Glutamatergic neuron (in vitro differentiated cells): ENCODE measurements at regions not wholly inside any gene's neighbourhood (a gene's known extent, or its start where the extent isn't known, plus 50 kb on each side); places are given as distances from the start of the nearest gene placed in this dataset.

ENCODE experiments used
- DNase-seq: peaks from one replicate; pipeline ENCODE4 v3.0.0; 2022
- H3K27ac Mint-ChIP-seq: one replicate; pipeline ENCODE4 v1.8.0; 2020; ENCODE audit warnings: mild to moderate bottlenecking, mixed read lengths, inconsistent platforms; ENCODE audit not compliant: unreplicated experiment
- H3K27me3 Mint-ChIP-seq: one replicate; pipeline ENCODE4 v1.8.0; 2020; ENCODE audit warnings: mild to moderate bottlenecking, moderate library complexity, mixed read lengths, inconsistent platforms; ENCODE audit not compliant: unreplicated experiment
- H3K36me3 Mint-ChIP-seq: one replicate; pipeline ENCODE4 v1.8.0; 2020; ENCODE audit warnings: mild to moderate bottlenecking, mixed read lengths, inconsistent platforms; ENCODE audit not compliant: unreplicated experiment
- H3K4me1 Mint-ChIP-seq: one replicate; pipeline ENCODE4 v1.8.0; 2020; ENCODE audit warnings: mild to moderate bottlenecking, low read depth, mixed read lengths, inconsistent platforms; ENCODE audit not compliant: unreplicated experiment
- H3K4me3 Mint-ChIP-seq: one replicate; pipeline ENCODE4 v1.8.0; 2020; ENCODE audit warnings: mild to moderate bottlenecking, mixed read lengths, inconsistent platforms; ENCODE audit not compliant: unreplicated experiment
- H3K9me3 Mint-ChIP-seq: one replicate; pipeline ENCODE4 v1.8.0; 2020; ENCODE audit warnings: mild to moderate bottlenecking, moderate library complexity, mixed read lengths, inconsistent platforms; ENCODE audit not compliant: unreplicated experiment
- CTCF ChIP-seq: fragments of 200-600 bp; sonication (generic); IDR thresholded peaks from one replicate; pipeline ENCODE4 v1.5.0; 2021; ENCODE audit not compliant: partially characterized antibody, unreplicated experiment

GRCh38 chr13:99126821-99127220, 73.8 kb upstream of the UBAC2 start:
- Mint-ChIP-seq H3K27me3 (peaks cover 6% of the 10 kb centered on the region), H3K4me3 (no peak overlapping the region), H3K27ac (no peak overlapping the region), H3K9me3 (peaks cover 4% of the 10 kb centered on the region), H3K36me3 (no peaks in the 10 kb centered on the region), H3K4me1 (peaks cover 1% of the 10 kb centered on the region)
- no peak for TF ChIP-seq CTCF
- no peak for DNase-seq

- Mint-ChIP-seq H3K9me3 (no peaks in the 10 kb centered on the region), H3K27ac (no peak overlapping the region), H3K36me3 (no peaks in the 10 kb centered on the region), H3K4me3 (no peak overlapping the region), H3K4me1 (no peaks in the 10 kb centered on the region), H3K27me3 (peaks cover 4% of the 10 kb centered on the region)
- DNase-seq = no peak
- TF ChIP-seq CTCF = no peak
These were observed 71.6 kb upstream of the UBAC2 start for GRCh38 chr13:99129050-99129449.

- Mint-ChIP-seq H3K9me3 (no peaks in the 10 kb centered on the region), H3K27me3 (peaks cover 6% of the 10 kb centered on the region), H3K4me3 (no peak overlapping the region), H3K4me1 (no peaks in the 10 kb centered on the region), H3K27ac (no peak overlapping the region), H3K36me3 (no peaks in the 10 kb centered on the region)
- no peak for DNase-seq
- TF ChIP-seq CTCF = no peak
These were observed 70.7 kb upstream of the UBAC2 start for GRCh38 chr13:99129951-99130350.

- H3K9me3 Mint-ChIP-seq = no peaks in the 10 kb centered on the region
- no peak for TF ChIP-seq CTCF
- no peaks in the 10 kb centered on the region for H3K4me1 Mint-ChIP-seq
These were observed 69.2 kb upstream of the UBAC2 start for GRCh38 chr13:99131410-99131809.

GRCh38 chr13:99132295-99132835, 68.3 kb upstream of the UBAC2 start:
- Mint-ChIP-seq H3K4me1 (no peaks in the 10 kb centered on the region), H3K27ac (no peak overlapping the region), H3K36me3 (no peaks in the 10 kb centered on the region), H3K9me3 (no peaks in the 10 kb centered on the region), H3K27me3 (peaks cover 5% of the 10 kb centered on the region), H3K4me3 (no peak overlapping the region)
- no peak for DNase-seq
- TF ChIP-seq CTCF = no peak

More at GRCh38 chr13:99131410-99131809, 69.2 kb upstream of the UBAC2 start:
- Mint-ChIP-seq H3K27me3 (peaks cover 6% of the 10 kb centered on the region), H3K4me3 (no peak overlapping the region), H3K36me3 (no peaks in the 10 kb centered on the region), H3K27ac (no peak overlapping the region)
- DNase-seq = no peak
